Caco-2 (cell line): ENCODE measurements at regions not wholly inside any gene's neighbourhood (a gene's known extent, or its start where the extent isn't known, plus 50 kb on each side); places are given as distances from the start of the nearest gene placed in this dataset.

Experiments
- BruUV-seq: library from RNA; stranded (reverse); fragments of 400-500 nt; replicated peaks from 2 replicates; lab custom pipeline; 2021; lab: Mats Ljungman, UMichigan
- CTCF ChIA-PET: fragments of 300-600 bp; sonication (Branson Sonifier 250); formaldehyde crosslinking; loops from one replicate; lab custom pipeline; 2022; ENCODE audit warnings: antibody characterized with exemption; lab: Charles Lee
- POLR2A ChIA-PET: fragments of 300-600 bp; sonication (Branson Sonifier 250); formaldehyde crosslinking; loops from one replicate; lab custom pipeline; 2022; ENCODE audit warnings: antibody characterized with exemption; lab: Charles Lee
- DNase-seq, 2 experiments: peaks; one replicate each; pipeline versions ENCODE4 v3.0.0 to v3.0.0-alpha.2; 2020 to 2022
- H3K27me3 ChIP-seq: replicated peaks from 2 replicates; pipeline ENCODE4 v1.6.0; 2011; ENCODE audit warnings: low read length; ENCODE audit not compliant: control insufficient read depth, insufficient read depth
- H3K36me3 ChIP-seq: 2 replicates; pipeline ENCODE4 v1.5.1; 2011; ENCODE audit warnings: low read length; ENCODE audit not compliant: control insufficient read depth, insufficient read depth
- H3K4me1 ChIP-seq: fragments of 250-450 bp; sonication (Bioruptor Pico); 2 replicates; pipeline ENCODE4 v1.5.1; 2020; ENCODE audit warnings: mild to moderate bottlenecking
- H3K4me3 ChIP-seq: 2 replicates; pipeline ENCODE4 v1.5.1; 2011; ENCODE audit warnings: low read depth, mild to moderate bottlenecking, control low read depth, low read length
- H3K9me3 ChIP-seq: fragments of 250-450 bp; sonication (Bioruptor Pico); 2 replicates; pipeline ENCODE4 v1.5.1; 2020; ENCODE audit warnings: mild to moderate bottlenecking, moderate library complexity
- H3K27ac Mint-ChIP-seq: one replicate; pipeline ENCODE4 v1.8.0; 2022; ENCODE audit warnings: mixed read lengths; ENCODE audit not compliant: unreplicated experiment
- H3K27me3 Mint-ChIP-seq: one replicate; pipeline ENCODE4 v1.8.0; 2022; ENCODE audit warnings: mixed read lengths; ENCODE audit not compliant: insufficient read depth, unreplicated experiment
- H3K36me3 Mint-ChIP-seq: one replicate; pipeline ENCODE4 v1.8.0; 2022; ENCODE audit warnings: mild to moderate bottlenecking, mixed read lengths; ENCODE audit not compliant: insufficient read depth, unreplicated experiment
- H3K4me1 Mint-ChIP-seq: one replicate; pipeline ENCODE4 v1.8.0; 2022; ENCODE audit warnings: low read depth, mixed read lengths; ENCODE audit not compliant: unreplicated experiment
- H3K4me3 Mint-ChIP-seq: one replicate; pipeline ENCODE4 v1.8.0; 2022; ENCODE audit warnings: mild to moderate bottlenecking, moderate library complexity, mixed read lengths; ENCODE audit not compliant: unreplicated experiment
- H3K9me3 Mint-ChIP-seq: one replicate; pipeline ENCODE4 v1.8.0; 2022; ENCODE audit warnings: mixed read lengths; ENCODE audit not compliant: unreplicated experiment
- intact Hi-C: fragments of 100-400 bp; cut with micrococcal nuclease; formaldehyde crosslinking; loops from one replicate; pipeline ENCODE4 v1.10.0; 2022; ENCODE audit not compliant: unreplicated experiment
- TF ChIP-seq, protein P1 (sequence below), 2 experiments: fragments of 200-600 bp in 1 of 2; IDR thresholded peaks; 1 replicate in 1 of 2; 2 replicates in 1 of 2; pipeline versions ENCODE4 v1.5.1 to v1.8.0; 2011 to 2022; ENCODE audit warnings: antibody characterized with exemption in 1 of 2, control low read depth in 1 of 2, inconsistent platforms in 1 of 2, low read depth in 1 of 2, low read length in 1 of 2, mild to moderate bottlenecking in 1 of 2, moderate library complexity in 1 of 2; ENCODE audit not compliant: insufficient read depth in 1 of 2, severe bottlenecking in 1 of 2, unreplicated experiment in 1 of 2

DNA sequence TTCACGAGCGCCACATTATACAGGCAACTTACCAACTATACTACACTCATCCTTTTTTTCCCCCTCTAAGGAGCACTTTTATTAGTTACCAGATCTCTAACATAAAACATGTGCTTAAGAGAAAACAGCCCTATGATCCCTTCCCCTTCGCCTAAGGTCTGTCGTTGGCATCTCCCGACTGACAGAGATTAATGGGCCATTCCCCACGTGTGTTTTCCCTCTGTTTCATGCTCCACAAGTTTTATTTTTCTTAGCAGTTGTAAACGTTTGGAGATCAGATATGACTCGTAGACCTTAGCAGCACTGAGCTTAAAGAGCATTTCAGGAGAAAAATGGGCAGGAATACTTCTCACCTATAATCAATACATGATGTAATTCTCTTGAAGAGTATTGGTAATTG is 51.4 kb upstream of the FZD10 start:
- H3K4me1 ChIP-seq, result no peaks in the 10 kb centered on the region
- CTCF ChIA-PET, result no interaction called here
- no peaks in the 10 kb centered on the region for H3K36me3 ChIP-seq
- Mint-ChIP-seq H3K27ac (no peak overlapping the region), H3K27me3 (peaks cover 2% of the 10 kb centered on the region), H3K9me3 (no peaks in the 10 kb centered on the region), H3K36me3 (no peaks in the 10 kb centered on the region), H3K4me3 (no peak overlapping the region), H3K4me1 (no peaks in the 10 kb centered on the region)
- TF ChIP-seq, protein P1, sequence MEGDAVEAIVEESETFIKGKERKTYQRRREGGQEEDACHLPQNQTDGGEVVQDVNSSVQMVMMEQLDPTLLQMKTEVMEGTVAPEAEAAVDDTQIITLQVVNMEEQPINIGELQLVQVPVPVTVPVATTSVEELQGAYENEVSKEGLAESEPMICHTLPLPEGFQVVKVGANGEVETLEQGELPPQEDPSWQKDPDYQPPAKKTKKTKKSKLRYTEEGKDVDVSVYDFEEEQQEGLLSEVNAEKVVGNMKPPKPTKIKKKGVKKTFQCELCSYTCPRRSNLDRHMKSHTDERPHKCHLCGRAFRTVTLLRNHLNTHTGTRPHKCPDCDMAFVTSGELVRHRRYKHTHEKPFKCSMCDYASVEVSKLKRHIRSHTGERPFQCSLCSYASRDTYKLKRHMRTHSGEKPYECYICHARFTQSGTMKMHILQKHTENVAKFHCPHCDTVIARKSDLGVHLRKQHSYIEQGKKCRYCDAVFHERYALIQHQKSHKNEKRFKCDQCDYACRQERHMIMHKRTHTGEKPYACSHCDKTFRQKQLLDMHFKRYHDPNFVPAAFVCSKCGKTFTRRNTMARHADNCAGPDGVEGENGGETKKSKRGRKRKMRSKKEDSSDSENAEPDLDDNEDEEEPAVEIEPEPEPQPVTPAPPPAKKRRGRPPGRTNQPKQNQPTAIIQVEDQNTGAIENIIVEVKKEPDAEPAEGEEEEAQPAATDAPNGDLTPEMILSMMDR (IDR thresholded peaks at IDR 0.05; ENCODE audit: insufficient read depth in 1 of 2, low read depth in 1 of 2, low read length in 1 of 2, severe bottlenecking in 1 of 2, unreplicated experiment in 1 of 2), result no peak
- H3K9me3 ChIP-seq, result no peaks in the 10 kb centered on the region
- intact Hi-C loops, result no loop called here
- POLR2A ChIA-PET, result no interaction called here
- H3K27me3 ChIP-seq, result no peaks in the 10 kb centered on the region
- no TSS peak for BruUV-seq
- H3K4me3 ChIP-seq, result no peak overlapping the region
- DNase-seq, result no peak

DNA sequence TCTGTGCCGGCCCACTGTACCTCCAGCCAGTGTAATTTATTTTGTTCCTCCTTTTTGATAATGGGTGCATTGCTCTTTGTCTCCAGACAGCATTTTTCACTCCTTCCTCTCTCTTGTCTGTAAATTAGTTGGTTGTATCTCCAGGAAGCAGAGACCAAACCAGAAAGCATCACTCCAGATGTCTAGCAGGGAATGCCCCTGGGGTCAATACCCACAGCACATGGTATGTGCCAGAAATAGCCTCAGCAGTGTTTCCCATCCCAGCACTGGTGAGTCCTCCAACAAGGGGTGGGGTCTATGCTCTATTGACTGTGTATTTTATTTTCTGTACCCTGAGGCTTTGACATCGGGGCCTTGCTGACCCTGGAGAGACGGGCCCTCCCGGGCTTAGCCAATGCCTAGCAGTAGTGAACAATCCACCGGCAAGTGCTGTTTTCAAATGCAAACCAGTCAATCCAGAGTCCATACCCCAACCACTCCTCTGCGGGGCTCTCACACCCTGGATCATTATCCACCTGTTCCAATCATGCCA is 50.2 kb upstream of the FZD10 start:
- H3K27me3 Mint-ChIP-seq, result peaks cover 2% of the 10 kb centered on the region
- POLR2A ChIA-PET, result no interaction called here
- TF ChIP-seq, protein P1 (IDR thresholded peaks at IDR 0.05; ENCODE audit: insufficient read depth in 1 of 2, low read depth in 1 of 2, low read length in 1 of 2, severe bottlenecking in 1 of 2, unreplicated experiment in 1 of 2), result no peak

More for the DNA sequence above, 50.2 kb upstream of the FZD10 start:
- Mint-ChIP-seq H3K9me3 (no peaks in the 10 kb centered on the region), H3K4me3 (no peak overlapping the region), H3K27ac (no peak overlapping the region), H3K36me3 (no peaks in the 10 kb centered on the region), H3K4me1 (no peaks in the 10 kb centered on the region)
- H3K9me3 ChIP-seq, result no peaks in the 10 kb centered on the region
- no peak for DNase-seq
- BruUV-seq, result no TSS peak
- H3K27me3 ChIP-seq, result no peaks in the 10 kb centered on the region
- CTCF ChIA-PET, result no interaction called here
- H3K4me3 ChIP-seq, result no peak overlapping the region
- intact Hi-C loops, result no loop called here
- no peaks in the 10 kb centered on the region for H3K4me1 ChIP-seq
- H3K36me3 ChIP-seq, result no peaks in the 10 kb centered on the region
